ENCODE measurements at regions not wholly inside any gene's neighbourhood (a gene's known extent, or its start where the extent isn't known, plus 50 kb on each side); places are given as distances from the start of the nearest gene placed in this dataset.
"Not testable (repeated sequence)": the region's sequence is repeated elsewhere in the genome, so short reads cannot be mapped to it uniquely, and the experiment has no call there.

- intact Hi-C loops (cut with DNase I) = no loop called here
- no peak for DNase-seq (ENCODE audit: missing footprints)
- ATAC-seq = no peak
Observed at GRCh38 chr10:108051218-108051617, 886.7 kb upstream of the SORCS1 start.

GRCh38 chr10:108050626-108051025, 886.1 kb upstream of the SORCS1 start:
- ATAC-seq = no peak
- intact Hi-C loops (cut with DNase I) = no loop called here
- no peak for DNase-seq (ENCODE audit: missing footprints)

GRCh38 chr10:108049668-108050067, 885.2 kb upstream of the SORCS1 start:
- ATAC-seq (no peak), DNase-seq (ENCODE audit: missing footprints) (no peak)
- intact Hi-C loops (cut with DNase I) = no loop called here

GRCh38 chr10:108048898-108049297, 884.4 kb upstream of the SORCS1 start:
- DNase-seq (ENCODE audit: missing footprints) (no peak), ATAC-seq (no peak)
- intact Hi-C loops (cut with DNase I) = no loop called here

- intact Hi-C loops (cut with DNase I) = no loop called here
- ATAC-seq (no peak), DNase-seq (ENCODE audit: missing footprints) (no peak)
Observed at GRCh38 chr10:108039821-108040584, 875.5 kb upstream of the SORCS1 start.

- intact Hi-C loops (cut with DNase I) = no loop called here
- ATAC-seq (no peak), DNase-seq (ENCODE audit: missing footprints) (no peak)
Observed at GRCh38 chr10:108037061-108037460, 872.6 kb upstream of the SORCS1 start.

GRCh38 chr10:108036265-108036664, 871.8 kb upstream of the SORCS1 start:
- DNase-seq (ENCODE audit: missing footprints) = no peak
- intact Hi-C loops (cut with DNase I) = no loop called here
- ATAC-seq = no peak

GRCh38 chr10:108034829-108035228, 870.3 kb upstream of the SORCS1 start:
- intact Hi-C loops (cut with DNase I) = no loop called here
- ATAC-seq = no peak
- no peak for DNase-seq (ENCODE audit: missing footprints)

GRCh38 chr10:108033518-108033917, 869.0 kb upstream of the SORCS1 start:
- DNase-seq (ENCODE audit: missing footprints); ATAC-seq; intact Hi-C loops (cut with DNase I): not testable (repeated sequence)

- ATAC-seq = no peak
- intact Hi-C loops (cut with DNase I) = no loop called here
- DNase-seq (ENCODE audit: missing footprints) = no peak
Observed at GRCh38 chr10:108031505-108031904, 867.0 kb upstream of the SORCS1 start.

- intact Hi-C loops (cut with DNase I) = no loop called here
- no peak for ATAC-seq
- no peak for DNase-seq (ENCODE audit: missing footprints)
Observed at GRCh38 chr10:108014902-108015177, 850.3 kb upstream of the SORCS1 start.

GRCh38 chr10:108014145-108014901, 849.8 kb upstream of the SORCS1 start:
- ATAC-seq = no peak
- intact Hi-C loops (cut with DNase I) = no loop called here
- no peak for DNase-seq (ENCODE audit: missing footprints)

GRCh38 chr10:108005627-108006026, 841.1 kb upstream of the SORCS1 start:
- intact Hi-C loops (cut with DNase I) = no loop called here
- no peak for DNase-seq (ENCODE audit: missing footprints)
- no peak for ATAC-seq

- ATAC-seq (no peak), DNase-seq (ENCODE audit: missing footprints) (no peak)
- intact Hi-C loops (cut with DNase I) = no loop called here
Observed at GRCh38 chr10:108003576-108003975, 839.1 kb upstream of the SORCS1 start.

- intact Hi-C loops (cut with DNase I) = no loop called here
- DNase-seq (ENCODE audit: missing footprints) = no peak
- ATAC-seq = no peak
Observed at GRCh38 chr10:108003061-108003460, 838.6 kb upstream of the SORCS1 start.

- ATAC-seq (no peak), DNase-seq (ENCODE audit: missing footprints) (no peak)
- intact Hi-C loops (cut with DNase I) = no loop called here
Observed at GRCh38 chr10:108000365-108000764, 835.9 kb upstream of the SORCS1 start.

GRCh38 chr10:107994621-107995270, 830.2 kb upstream of the SORCS1 start:
- intact Hi-C loops (cut with DNase I) = no loop called here
- ATAC-seq = no peak
- DNase-seq (ENCODE audit: missing footprints) = no peak

- ATAC-seq (no peak), DNase-seq (ENCODE audit: missing footprints) (no peak)
- intact Hi-C loops (cut with DNase I) = no loop called here
Observed at GRCh38 chr10:107986571-107986970, 822.1 kb upstream of the SORCS1 start.

GRCh38 chr10:107984581-107984980, 820.1 kb upstream of the SORCS1 start:
- DNase-seq (ENCODE audit: missing footprints) (no peak), ATAC-seq (no peak)
- intact Hi-C loops (cut with DNase I) = no loop called here

- intact Hi-C loops (cut with DNase I) = no loop called here
- DNase-seq (ENCODE audit: missing footprints) = no peak
- ATAC-seq = no peak
Observed at GRCh38 chr10:107984149-107984548, 819.6 kb upstream of the SORCS1 start.

Data from Right ventricle myocardium inferior (tissue), 1 donor.